Colon (tissue), 2 donors: ENCODE measurements at regions not wholly inside any gene's neighbourhood (a gene's known extent, or its start where the extent isn't known, plus 50 kb on each side); places are given as distances from the start of the nearest gene placed in this dataset.

Experiments used
- FAIRE-seq: peaks from 2 replicates; lab custom pipeline; 2012; peaks lifted over from hg19 to GRCh38; lab: Jason Lieb, UNC
- donor health status: control.
- donor health status: control.

- no peak for FAIRE-seq
These were observed 239.4 kb upstream of the POU3F1 start for GRCh38 chr1:38285807-38286530.

DNA sequence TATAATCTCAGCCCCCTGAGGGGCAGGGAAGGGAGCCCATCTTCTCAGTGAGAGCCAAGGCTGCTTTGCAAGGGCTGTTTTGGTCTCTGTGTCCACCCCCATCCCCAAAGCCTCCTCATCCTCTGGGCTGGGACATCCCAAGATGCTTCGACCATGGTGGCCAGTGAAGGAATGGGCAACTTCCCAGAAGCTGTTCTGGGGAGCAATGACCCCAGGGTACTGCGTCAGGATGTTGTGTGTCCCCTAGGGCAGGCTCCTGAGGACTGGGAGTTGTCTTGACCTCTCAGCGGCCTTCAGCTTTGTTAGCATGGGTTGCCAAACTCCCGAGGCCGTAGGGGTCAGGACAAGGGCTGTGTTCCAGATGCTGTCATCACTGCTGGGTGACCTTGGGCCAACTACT is 238.4 kb upstream of the POU3F1 start:
- no peak for FAIRE-seq

GRCh38 chr1:38283696-38284470 is 237.3 kb upstream of the POU3F1 start:
- FAIRE-seq = no peak

- no peak for FAIRE-seq
These were observed 232.6 kb upstream of the POU3F1 start for GRCh38 chr1:38279148-38279547.

DNA sequence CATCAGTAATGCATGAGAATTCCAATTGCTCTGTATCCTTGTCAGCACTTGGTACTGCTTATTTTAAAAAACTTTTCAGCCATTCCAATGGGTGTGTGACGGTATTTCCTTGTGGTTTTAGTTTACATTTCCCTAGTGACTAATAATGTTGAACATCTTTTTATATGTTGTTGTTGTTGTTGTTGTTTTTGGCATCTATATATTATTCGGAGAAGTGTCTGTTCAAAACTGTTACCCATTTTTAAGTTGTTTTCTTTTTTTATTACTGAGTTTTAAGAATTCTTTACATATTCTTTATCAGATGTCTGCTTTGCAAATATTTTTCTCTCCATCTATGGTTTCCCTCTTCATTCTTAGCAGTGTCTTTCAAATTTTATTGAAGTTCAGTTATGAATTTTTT is 231.1 kb upstream of the POU3F1 start:
- peak; percentile 10 for FAIRE-seq

DNA sequence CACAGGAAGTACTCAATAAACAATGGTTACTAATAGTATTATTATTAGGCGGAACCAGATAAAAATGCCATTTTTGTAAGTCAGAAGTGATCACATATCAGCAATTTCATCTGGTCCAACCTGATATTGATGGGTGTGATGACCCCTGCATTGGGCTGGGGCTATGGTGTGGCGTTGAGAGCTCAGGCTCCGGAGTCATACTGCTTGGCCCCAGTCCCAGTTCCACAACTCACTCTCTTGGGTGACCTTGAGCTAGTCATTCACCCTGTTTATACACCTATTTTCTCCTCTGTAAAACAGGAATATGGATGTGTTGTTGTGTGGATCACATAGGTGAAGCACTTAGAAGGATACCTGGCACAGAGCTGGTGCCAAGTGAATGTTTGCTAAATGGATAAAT is 229.4 kb upstream of the POU3F1 start:
- no peak for FAIRE-seq

GRCh38 chr1:38274974-38275373 is 228.4 kb upstream of the POU3F1 start:
- FAIRE-seq = no peak

DNA sequence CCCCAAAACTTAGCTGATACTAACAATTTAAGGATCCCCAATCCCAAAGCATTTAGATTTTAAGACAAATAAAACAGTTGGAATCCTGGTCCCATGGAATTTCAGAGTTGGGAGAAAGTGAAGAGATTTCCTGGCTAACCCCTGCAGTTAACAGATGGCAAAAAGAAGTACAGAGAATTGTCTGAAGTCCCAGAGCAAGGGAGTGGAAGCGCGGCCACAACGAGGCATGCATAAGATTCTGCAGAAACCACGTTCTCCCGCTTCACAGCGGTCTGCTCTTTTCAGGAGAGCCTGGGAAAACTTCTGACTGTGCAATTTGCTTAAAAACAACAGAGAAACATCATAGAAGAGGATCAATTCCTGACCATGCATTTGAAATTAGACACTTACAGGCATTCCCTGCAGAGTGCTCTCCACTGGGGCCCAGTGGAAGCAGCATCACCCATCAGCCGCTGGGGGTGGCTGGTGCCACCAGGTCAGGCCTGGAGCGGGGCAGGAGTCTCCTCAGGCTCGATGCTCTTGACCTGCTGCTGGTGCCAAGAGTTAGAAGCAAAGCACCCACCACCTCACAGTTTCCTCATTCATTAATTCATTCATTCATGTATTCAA is 226.7 kb upstream of the POU3F1 start:
- no peak for FAIRE-seq

- no peak for FAIRE-seq
These were observed 225.9 kb upstream of the POU3F1 start for GRCh38 chr1:38272515-38272914.

DNA sequence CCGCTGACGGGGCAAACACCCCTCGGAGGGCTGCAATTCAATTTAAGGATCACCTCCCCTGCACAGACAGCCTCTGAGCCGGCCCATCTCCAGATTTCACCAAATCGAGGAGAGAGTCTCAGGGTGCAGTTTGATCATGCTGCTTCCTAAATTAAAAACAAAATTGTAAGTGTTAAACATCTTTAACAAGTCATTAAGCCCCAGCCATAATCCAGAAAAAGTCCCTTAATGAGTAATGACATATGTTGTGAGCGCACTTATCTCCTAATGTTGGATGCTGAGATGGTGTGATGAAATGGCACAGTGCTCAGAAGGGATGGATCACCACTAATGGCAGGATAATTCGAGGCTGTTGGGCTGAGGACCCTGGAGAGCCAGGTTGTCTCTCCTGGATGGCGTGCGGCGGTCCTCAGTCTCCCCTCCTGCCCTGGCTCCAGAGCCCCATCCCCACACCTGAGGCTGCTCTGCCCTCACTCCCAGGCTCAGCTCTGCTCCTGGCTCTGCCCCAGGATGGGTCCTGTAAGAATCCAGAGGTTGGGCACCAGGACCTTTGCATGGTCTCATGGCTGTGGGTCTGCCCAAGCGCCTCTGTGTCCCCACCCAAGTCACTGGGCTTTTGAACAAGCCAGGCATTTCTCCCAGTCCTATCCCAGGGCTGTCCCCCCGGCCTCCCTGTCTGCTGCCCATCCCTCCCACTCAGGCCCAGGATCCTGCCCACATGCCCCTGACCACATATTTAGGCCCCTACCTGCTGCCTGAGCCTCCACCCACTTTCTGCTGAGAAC is 224.4 kb upstream of the POU3F1 start:
- no peak for FAIRE-seq

DNA sequence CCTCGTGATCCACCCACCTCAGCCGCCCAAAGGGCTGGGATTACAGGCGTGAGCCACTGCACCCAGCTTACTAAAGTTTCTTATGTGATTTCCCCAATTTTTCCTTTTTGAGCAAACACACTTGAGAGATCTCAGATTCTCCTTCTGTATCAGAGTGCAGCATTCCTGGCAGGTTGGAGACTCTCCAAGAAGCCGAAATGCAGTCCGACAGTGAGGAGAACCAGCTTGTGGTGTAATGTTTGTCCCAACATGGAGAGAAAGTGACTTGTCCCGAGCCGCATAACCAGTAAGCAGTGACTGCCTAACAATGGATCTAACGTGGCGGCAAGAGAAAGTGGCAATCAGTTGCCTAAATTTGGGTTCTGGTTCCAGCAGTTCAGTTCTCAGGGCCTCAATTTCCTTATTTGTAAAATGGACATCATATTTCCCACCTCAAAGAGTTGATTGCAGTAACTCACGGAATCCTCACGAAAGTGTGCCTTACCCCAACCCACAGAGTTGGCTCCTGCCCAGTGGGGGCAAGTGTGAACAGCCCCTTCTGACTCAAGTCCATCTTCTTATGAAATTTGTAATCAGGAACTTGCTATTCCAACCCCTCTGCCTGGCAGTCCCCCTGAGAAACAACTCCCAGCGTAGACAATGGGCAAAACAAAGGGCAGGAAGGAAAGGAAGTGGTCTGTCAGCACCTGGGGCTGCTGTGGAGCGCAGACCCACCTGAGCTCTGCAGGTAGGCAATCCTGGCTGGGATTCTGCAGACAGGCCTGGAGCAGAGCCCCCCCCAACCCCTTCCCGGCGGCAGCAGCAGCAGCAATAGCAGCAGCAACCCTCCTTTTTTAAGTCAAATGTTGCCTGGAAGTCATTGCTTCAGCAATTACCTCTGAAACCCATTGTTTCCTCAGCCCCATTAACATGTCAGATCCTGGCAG is 223.6 kb upstream of the POU3F1 start:
- no peak for FAIRE-seq

DNA sequence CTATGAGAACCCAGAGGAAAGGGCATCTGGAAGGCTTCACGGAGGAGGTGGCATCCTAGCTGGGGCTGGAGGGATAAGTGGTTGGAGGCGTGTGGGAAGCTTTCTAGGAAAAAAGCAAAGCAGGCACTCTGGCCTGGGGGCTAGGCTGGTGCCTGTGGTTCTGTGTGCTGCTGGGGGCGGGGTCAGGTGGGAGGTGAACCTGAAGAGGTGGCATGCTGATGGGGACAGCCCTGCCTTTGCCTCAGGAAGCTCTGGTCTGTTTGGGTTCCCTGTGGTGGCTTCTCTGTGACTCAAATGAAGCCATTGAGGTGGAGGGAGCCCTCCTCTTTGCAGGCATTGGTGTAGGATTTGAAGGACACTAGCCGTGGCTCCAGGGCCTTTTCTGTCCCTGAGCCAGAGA is 221.6 kb upstream of the POU3F1 start:
- FAIRE-seq = no peak

DNA sequence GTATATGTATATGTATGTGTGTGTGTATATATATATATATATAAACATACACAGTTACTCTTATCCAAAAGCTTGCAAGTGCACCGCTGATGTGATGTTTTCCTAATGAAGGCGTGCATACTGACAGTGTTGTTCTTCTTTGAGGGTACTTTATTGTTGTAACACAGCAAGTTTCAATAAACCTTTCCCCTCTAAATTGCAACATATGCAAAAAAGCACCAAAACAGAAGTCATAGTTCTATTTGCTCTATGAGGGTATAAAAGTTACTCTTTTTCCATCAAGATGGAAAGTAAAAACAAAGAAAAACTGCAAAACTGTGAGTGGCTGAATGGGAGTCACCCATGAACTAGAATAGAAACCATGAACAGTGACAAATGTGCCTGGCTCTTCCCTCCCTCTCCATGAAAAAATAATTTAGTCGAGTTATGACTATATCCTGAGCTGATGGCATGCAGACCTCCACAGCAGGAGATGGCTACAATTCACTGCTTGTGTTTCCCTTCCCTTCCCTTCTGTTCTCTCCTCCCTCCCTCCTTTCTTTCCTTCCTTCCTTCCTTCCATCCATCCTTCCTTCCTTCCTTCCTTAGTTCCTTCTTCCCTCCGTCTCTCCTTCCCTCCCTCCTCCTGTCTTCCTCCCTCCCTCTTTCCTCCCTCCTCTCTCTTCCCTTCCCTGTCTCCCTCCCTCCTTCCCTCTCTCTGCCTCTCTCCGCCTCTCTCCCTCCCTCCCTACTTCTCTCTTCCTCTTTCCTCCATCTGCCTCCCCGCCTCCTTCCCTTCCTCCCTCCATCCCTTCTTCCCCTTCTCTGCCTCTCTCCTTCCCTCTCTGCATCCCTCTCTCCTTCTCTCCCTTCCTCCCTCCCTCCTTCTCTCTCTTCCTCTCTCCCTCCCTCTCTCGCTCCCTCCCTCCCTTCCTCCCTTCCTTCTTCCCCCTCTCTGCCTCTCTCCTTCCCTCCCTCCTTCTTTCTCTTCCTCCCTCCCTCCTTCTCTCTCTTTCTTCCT is 220.7 kb upstream of the POU3F1 start:
- no peak for FAIRE-seq

DNA sequence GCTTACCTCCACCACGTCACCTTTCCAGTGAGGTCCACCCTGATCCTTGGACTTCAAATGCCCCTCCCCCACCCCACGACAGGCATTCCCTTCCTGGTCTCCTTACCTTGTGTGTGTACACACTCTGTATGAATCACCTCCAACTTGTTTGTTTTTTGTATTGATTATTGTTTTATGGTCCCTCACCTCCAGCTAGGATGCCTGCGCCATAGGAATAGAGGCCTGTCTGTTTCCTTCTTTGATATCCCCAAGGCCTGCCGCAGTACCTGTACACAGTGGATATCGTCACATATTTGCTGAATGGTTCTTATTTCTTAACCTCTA is 219.6 kb upstream of the POU3F1 start:
- no peak for FAIRE-seq

- no peak for FAIRE-seq
These were observed 219.0 kb upstream of the POU3F1 start for GRCh38 chr1:38265293-38266196.

DNA sequence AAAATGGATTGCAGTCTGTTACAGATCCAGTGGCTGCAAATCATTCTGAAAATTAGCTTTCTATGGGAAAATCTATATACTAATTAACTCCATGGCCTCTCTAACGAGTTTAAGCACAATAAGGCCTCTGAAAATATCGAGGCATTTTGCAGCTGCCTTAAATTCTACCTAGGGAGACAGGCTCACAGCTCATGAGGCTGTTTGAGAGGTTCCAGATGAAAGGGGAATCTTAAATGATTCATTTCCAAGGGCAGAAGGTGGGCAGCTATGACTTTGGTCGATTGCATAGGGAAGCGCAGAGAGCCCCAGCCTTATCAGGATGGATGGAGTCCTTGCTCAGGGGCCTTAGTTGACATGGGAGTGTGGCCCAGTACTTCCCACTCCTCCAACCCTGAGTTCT is 216.8 kb upstream of the POU3F1 start:
- FAIRE-seq = no peak

DNA sequence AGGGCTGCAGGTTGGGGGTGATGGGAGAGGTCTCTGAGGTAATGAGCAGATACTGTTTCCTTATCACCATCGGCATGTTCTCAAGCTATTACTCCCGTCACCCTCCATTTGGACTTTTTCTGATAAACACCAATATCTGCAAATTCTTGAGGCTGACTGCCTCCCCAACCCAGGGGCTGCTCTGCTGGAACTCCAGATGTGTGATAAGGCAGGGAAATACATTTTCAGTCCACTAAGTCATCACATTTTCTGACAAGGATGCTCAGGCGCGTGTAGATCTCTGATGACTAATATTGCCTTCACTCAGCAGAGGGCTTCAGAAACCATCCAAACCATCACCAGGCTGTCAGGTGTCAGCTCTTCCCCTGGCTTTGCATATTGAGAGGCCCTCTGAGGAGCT is 215.0 kb upstream of the POU3F1 start:
- FAIRE-seq = no peak

DNA sequence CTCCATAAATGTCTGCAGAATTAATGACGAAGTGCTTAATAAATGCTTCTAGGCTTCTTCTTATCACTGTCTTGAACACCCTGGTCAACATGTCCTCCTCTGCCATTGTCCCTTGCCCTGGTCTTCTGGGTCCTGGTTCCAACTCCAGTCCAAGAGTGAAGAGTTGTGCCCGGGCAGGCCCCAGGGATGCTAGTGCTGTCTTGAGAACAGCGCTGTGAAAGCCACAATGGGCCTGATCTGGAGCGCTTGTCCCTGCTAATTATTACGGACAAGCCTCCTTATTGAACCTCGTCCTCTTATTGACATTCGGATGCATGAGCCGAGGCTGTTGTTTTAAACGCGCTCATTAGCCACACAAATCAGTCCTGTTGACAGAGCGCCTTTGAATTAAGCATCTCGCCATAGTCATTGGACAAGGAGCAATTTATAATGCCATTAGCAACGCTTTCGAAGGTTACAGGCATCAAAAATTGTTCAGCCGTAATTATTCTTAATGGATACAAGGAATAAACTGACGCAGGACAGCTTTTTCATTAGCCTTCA is 211.6 kb upstream of the POU3F1 start:
- FAIRE-seq = no peak

GRCh38 chr1:38257374-38257773 is 210.8 kb upstream of the POU3F1 start:
- FAIRE-seq = no peak
